Stimulated activated naive B cell treated with anti-CD40 and anti-IgM and Interleukin-4, amounts not matched to agents 10 μg/mL and 1 μg/mL and 100 μg/mL, for 72 hours (primary cell): ENCODE measurements at regions not wholly inside any gene's neighbourhood (a gene's known extent, or its start where the extent isn't known, plus 50 kb on each side); places are given as distances from the start of the nearest gene placed in this dataset.

Source experiments
- ATAC-seq, 2 donors: fragments of 150-1000 bp; cut with Tn5 transposase; replicated peaks; 2 replicates each; pipeline ENCODE4 v1.10.0; 2021; ENCODE audit warnings: moderate library complexity in 1 of 2
- DNase-seq: peaks from one replicate; pipeline ENCODE4 v3.0.0; 2021
- H3K27ac Mint-ChIP-seq: one replicate; pipeline ENCODE4 v1.8.0; 2022; ENCODE audit warnings: mild to moderate bottlenecking, mixed read lengths
- H3K27me3 Mint-ChIP-seq, 2 donors: one replicate each; pipeline ENCODE4 v1.8.0; 2022; ENCODE audit warnings: mixed read lengths in 2 of 2
- H3K36me3 Mint-ChIP-seq, 2 donors: one replicate each; pipeline ENCODE4 v1.8.0; 2022; ENCODE audit warnings: mixed read lengths in 2 of 2, mild to moderate bottlenecking in 1 of 2
- H3K4me1 Mint-ChIP-seq, 2 donors: one replicate each; pipeline ENCODE4 v1.8.0; 2022; ENCODE audit warnings: mixed read lengths in 2 of 2, mild to moderate bottlenecking in 1 of 2
- H3K4me3 Mint-ChIP-seq, 2 donors: one replicate each; pipeline ENCODE4 v1.8.0; 2022; ENCODE audit warnings: mild to moderate bottlenecking in 2 of 2, mixed read lengths in 2 of 2, moderate library complexity in 1 of 2
- H3K9me3 Mint-ChIP-seq, 2 donors: one replicate each; pipeline ENCODE4 v1.8.0; 2022; ENCODE audit warnings: mixed read lengths in 2 of 2, mild to moderate bottlenecking in 1 of 2

DNA sequence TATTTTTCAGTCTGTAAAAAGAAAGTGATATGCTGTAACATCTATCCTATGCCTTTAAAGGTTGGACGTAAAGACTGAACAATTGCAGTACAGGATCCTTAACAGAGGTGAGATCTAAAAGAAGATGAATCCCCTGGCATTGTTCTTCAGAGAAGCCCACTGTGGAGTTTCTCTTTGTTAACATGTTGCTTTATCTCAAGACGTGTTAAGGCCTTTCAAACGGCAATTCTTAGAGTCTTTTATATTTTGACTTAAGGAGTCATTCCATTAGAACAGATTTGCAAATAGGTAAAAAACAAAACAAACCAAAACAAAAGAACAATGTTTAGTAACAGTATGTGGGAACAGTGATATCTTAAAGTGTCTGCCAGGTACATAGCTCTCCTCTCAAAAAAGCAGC, 225.1 kb upstream of the ZP4 start:
- DNase-seq (no peak), ATAC-seq (no peak)
- H3K36me3 Mint-ChIP-seq, result no peaks in the 10 kb centered on the region
- H3K27ac Mint-ChIP-seq, result no peak overlapping the region
- H3K4me3 Mint-ChIP-seq, result no peak overlapping the region
- no peaks in the 10 kb centered on the region for H3K27me3 Mint-ChIP-seq
- H3K9me3 Mint-ChIP-seq, result peaks cover 0 to 4% of the 10 kb centered on the region in 2 donors
- no peaks in the 10 kb centered on the region for H3K4me1 Mint-ChIP-seq

DNA sequence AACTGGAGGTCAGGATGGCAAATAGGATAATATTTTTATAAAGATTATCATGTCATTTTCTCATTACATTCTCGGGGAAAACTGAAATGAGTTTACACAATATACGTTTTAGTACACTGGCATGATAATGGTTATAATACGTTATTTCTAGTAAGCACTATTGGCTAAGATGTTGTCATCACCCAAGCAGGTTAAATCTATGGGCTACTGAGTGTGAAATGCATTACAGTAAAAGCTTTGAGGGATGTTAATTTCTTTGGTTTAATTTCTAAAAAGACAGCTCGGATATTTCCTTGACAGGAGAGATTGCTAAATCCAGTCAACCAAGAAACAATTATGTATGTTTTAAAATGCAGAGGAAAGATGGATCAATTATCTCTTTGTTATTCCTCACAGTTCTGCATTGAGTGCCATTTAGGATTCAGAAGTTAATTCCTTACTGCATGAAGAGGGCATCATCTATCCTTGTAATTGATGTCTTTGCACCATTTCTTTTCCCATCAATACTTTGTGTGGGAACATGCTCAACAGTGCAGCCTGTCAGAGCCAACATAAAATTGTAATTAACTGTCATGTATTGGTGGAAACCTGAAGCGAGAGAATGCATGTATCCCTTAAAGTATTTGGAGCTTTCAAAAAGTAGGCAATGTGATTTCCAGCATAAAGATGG, 222.4 kb upstream of the ZP4 start:
- ATAC-seq, result no peak
- no peaks in the 10 kb centered on the region for H3K27me3 Mint-ChIP-seq
- no peak overlapping the region for H3K4me3 Mint-ChIP-seq
- H3K9me3 Mint-ChIP-seq, result peaks cover 0 to 7% of the 10 kb centered on the region in 2 donors
- H3K36me3 Mint-ChIP-seq, result no peaks in the 10 kb centered on the region
- H3K4me1 Mint-ChIP-seq, result no peaks in the 10 kb centered on the region
- no peak for DNase-seq
- H3K27ac Mint-ChIP-seq, result no peak overlapping the region

DNA sequence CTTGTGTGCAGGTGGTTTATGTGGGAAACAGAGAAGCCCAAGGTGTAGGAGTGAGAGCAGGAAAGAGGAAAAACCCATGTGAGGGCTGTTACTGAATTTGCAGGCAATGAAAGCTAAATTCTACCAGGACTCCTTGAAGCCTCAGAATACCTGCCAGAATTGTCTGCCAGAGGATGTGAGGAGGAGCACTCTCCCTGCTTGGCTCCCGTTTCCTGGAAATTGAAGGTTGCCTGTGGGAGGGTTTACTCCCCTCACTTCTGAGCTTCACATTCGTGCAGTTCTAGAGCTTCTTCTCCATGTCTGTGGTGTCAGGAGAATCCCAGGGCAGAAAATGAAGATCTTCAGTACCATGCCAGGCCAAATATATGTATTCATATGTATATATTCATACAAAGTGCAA, 220.8 kb upstream of the ZP4 start:
- ATAC-seq (no peak), DNase-seq (no peak)
- Mint-ChIP-seq H3K9me3 (peaks cover 0 to 5% of the 10 kb centered on the region in 2 donors), H3K36me3 (no peaks in the 10 kb centered on the region), H3K4me1 (no peaks in the 10 kb centered on the region), H3K27me3 (no peaks in the 10 kb centered on the region), H3K4me3 (no peak overlapping the region), H3K27ac (no peak overlapping the region)

DNA sequence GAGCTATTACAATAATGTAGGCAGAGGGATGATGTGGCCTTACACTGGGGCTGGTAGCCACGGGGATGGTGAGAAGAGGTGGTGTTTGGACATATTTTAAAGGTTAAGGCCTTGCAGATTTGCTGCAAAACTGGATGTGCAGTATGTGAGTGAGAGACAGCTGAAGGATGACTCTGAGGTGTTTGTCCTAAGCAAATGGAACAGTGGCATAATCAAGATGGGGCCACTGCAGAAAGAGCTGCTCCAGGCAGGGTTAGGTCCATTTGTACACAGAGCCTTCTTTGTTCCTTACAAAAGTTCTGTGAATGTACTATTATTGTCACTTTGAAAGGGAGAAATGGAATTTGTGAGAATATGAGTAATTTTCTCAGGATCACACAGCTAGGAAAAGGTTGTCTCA, 220.4 kb upstream of the ZP4 start:
- Mint-ChIP-seq H3K9me3 (peaks cover 0 to 5% of the 10 kb centered on the region in 2 donors), H3K36me3 (no peaks in the 10 kb centered on the region), H3K27me3 (no peaks in the 10 kb centered on the region), H3K27ac (no peak overlapping the region), H3K4me1 (no peaks in the 10 kb centered on the region), H3K4me3 (no peak overlapping the region)
- DNase-seq, result no peak
- ATAC-seq, result no peak

DNA sequence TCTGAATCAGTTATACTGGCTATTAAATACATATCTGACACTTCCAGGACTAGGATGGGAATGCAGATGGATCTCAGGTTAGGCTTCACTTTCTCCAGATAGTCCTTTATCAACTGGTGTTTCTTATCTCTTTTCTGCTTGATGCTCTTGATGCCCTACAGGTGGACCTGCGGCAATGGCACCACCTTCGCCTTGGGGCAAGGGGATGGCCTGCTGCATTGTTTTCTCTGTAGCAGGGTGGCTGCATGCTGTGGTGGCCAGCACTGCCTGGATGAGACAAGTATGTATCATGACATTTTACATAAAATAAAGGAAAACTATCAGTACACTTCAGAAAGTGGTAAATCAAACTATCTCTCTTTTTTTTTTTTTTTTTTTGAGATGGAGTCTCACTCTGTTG, 217.7 kb upstream of the ZP4 start:
- Mint-ChIP-seq H3K4me1 (no peaks in the 10 kb centered on the region), H3K4me3 (no peak overlapping the region), H3K36me3 (no peaks in the 10 kb centered on the region), H3K27ac (no peak overlapping the region), H3K9me3 (peaks cover 0 to 4% of the 10 kb centered on the region in 2 donors), H3K27me3 (no peaks in the 10 kb centered on the region)
- DNase-seq (no peak), ATAC-seq (no peak)

DNA sequence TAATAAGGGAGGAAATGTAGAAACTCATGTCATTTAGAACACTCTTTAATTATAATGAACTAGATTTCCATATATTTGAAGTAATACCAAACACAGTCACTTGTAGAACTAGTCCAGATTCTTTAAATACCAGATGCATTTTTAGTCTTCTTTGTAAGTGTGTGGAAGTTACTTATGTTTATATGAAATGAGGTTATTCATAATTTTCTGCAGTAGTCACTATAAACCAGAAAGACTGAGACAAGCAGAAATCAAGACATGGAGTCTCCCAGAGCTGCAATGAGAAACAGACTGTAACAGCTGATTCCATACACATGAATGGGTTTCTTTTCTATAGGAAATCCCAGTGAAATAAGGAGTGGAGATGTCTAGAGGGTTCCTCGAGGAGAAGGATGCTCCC, 216.6 kb upstream of the ZP4 start:
- Mint-ChIP-seq H3K27me3 (no peaks in the 10 kb centered on the region), H3K4me1 (no peaks in the 10 kb centered on the region), H3K4me3 (no peak overlapping the region), H3K9me3 (peaks cover 0 to 4% of the 10 kb centered on the region in 2 donors), H3K36me3 (no peaks in the 10 kb centered on the region), H3K27ac (no peak overlapping the region)
- DNase-seq (no peak), ATAC-seq (no peak)

DNA sequence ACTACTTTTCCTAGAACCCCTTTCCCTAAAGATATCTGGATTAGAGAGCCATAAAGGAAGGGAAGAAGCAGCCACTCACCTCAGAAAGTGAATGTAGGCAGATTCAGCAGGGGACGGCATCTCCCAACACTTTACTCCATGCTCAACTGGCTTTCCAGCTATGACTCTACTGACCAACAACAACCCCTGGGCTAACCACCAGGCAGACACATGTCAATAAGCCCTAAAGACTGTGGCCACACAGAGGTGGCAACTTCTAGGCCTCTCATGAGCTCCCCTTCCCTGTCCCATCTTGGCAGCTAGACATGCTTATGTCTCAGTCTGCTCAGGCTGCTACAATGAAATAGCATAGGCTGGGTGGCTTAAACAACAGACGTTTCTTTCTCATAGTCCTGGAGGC, 214.0 kb upstream of the ZP4 start:
- H3K9me3 Mint-ChIP-seq, result peaks cover 0 to 1% of the 10 kb centered on the region in 2 donors
- H3K4me1 Mint-ChIP-seq, result no peaks in the 10 kb centered on the region
- no peaks in the 10 kb centered on the region for H3K27me3 Mint-ChIP-seq
- no peaks in the 10 kb centered on the region for H3K36me3 Mint-ChIP-seq
- ATAC-seq, result no peak
- H3K27ac Mint-ChIP-seq, result no peak overlapping the region
- no peak for DNase-seq
- H3K4me3 Mint-ChIP-seq, result no peak overlapping the region

DNA sequence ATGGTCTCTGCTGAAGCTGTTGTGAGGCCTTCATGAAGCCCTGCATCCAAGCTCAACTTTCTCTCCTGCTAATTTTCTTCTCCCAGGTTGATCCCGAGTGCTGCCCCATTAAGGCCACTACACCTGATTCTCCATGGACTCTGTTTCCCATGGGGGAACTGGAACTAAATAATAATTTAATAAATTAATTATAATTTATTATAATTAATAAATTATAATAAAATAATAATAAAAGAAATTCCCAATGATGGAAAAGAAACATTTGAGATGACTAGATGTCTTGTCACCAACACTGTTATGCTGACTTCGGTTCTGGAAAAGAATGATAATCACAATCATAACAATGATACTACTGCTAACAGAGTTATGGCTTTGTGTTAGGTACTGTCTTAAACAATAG, 211.2 kb upstream of the ZP4 start:
- peaks cover 0 to 1% of the 10 kb centered on the region in 2 donors for H3K9me3 Mint-ChIP-seq
- no peaks in the 10 kb centered on the region for H3K27me3 Mint-ChIP-seq
- ATAC-seq, result no peak
- no peak overlapping the region for H3K4me3 Mint-ChIP-seq
- no peak for DNase-seq
- no peaks in the 10 kb centered on the region for H3K4me1 Mint-ChIP-seq
- H3K36me3 Mint-ChIP-seq, result no peaks in the 10 kb centered on the region
- H3K27ac Mint-ChIP-seq, result no peak overlapping the region

DNA sequence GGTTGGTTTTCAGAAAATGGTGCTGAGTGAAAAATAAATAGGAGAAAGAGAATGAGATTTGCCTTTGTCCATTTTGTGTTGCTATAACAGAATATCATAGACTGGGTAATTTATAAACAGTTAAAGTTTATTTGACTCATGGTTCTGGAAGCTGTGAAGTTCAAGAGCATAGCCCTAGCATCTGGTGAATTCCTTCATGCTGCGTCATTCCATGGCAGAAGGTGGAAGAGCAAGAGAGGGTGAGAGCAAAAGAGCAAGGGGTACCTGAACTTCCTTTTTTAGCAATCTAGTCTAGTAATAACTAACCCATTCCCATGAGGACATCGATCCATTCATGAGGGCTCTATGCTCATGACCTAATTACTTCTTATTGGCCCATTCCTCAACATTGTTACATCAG, 209.1 kb upstream of the ZP4 start:
- ATAC-seq, result no peak
- no peaks in the 10 kb centered on the region for H3K27me3 Mint-ChIP-seq
- no peaks in the 10 kb centered on the region for H3K36me3 Mint-ChIP-seq

DNA sequence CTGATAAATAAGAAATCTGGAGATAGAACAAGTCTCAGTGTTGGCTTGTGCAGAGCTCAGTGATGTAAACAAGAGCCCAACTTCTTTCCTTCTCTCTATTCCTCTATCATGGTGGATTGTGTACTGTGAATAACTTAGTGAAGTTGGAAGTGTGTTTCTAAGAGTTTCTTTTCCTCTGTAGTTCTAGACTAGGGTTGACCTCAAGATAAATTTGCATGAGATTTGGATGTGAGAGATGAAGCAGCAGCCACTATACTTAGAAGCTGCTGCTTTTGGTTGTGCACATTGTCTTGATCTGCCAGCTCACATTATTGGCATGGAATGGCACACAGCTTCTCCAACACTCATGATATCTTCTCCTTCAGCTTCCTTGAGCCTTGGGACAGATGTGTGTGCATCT, 198.9 kb upstream of the ZP4 start:
- Mint-ChIP-seq H3K27me3 (no peaks in the 10 kb centered on the region), H3K4me3 (no peak overlapping the region), H3K27ac (no peak overlapping the region), H3K9me3 (peaks cover 4 to 5% of the 10 kb centered on the region in 2 donors), H3K36me3 (no peaks in the 10 kb centered on the region), H3K4me1 (no peaks in the 10 kb centered on the region)
- ATAC-seq, result no peak
- no peak for DNase-seq

More for the DNA sequence above, 209.1 kb upstream of the ZP4 start:
- Mint-ChIP-seq H3K27ac (no peak overlapping the region), H3K4me1 (no peaks in the 10 kb centered on the region), H3K9me3 (peaks cover 0 to 1% of the 10 kb centered on the region in 2 donors), H3K4me3 (no peak overlapping the region)
- no peak for DNase-seq

DNA sequence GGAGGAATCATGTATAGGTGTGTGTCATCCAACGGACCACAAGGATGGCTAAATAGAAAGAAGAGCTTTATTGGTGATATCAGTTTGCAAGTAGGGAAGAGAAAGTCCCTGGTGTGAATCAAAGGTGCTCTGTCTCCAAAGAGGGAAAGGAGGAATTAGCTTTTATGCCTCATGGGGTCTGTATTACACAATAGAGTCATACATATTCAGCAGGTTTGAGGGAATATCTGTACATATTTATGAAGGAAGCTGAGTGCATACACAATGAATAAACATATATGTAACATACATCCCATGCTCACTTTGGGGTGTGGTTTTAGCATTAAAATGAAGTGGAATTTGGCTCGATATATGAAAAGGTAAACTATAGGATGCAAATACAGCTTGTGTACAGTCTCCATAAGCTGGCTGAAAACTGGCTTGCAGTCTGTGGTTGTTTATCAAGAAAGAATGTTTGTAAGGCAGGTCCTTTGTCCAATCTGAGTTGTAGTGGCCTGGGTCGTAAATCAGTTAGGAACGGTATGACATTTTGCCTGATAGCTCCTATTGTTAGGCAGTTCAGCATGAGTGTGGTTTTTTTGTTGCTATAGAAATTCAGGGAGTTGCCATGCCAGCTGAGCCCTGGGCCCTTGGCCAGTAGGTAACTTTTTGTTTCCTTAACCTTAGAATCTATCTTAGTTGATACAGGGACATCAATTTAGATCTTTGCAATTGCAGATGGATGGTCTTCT, 198.0 kb upstream of the ZP4 start:
- Mint-ChIP-seq H3K4me3 (no peak overlapping the region), H3K36me3 (no peaks in the 10 kb centered on the region), H3K4me1 (no peaks in the 10 kb centered on the region), H3K9me3 (peaks cover 4 to 5% of the 10 kb centered on the region in 2 donors), H3K27me3 (no peaks in the 10 kb centered on the region), H3K27ac (no peak overlapping the region)
- DNase-seq (no peak), ATAC-seq (no peak)

DNA sequence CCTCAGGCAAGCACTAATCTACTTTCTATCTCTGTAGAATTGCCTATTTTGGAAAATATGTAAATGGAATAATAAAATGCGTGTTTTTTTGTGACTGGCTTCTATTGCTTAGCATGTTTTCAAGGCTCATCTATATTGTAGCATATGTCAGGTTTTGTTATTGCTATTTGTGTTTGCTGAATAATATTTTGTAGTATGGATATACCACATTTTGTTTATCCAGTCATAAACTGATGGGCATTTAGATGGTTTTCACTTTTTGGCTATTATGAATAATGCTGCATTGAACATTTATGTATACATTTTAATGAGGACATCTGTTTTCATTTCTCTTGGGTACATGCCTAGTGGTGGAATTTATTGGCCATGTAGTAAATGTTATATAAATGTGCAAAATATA, 183.3 kb upstream of the ZP4 start:
- peaks cover 6 to 16% of the 10 kb centered on the region in 2 donors for H3K9me3 Mint-ChIP-seq
- H3K36me3 Mint-ChIP-seq, result no peaks in the 10 kb centered on the region
- no peaks in the 10 kb centered on the region for H3K4me1 Mint-ChIP-seq
- H3K27me3 Mint-ChIP-seq, result no peaks in the 10 kb centered on the region
- no peak for ATAC-seq
- no peak overlapping the region for H3K27ac Mint-ChIP-seq
- no peak for DNase-seq
- H3K4me3 Mint-ChIP-seq, result no peak overlapping the region

DNA sequence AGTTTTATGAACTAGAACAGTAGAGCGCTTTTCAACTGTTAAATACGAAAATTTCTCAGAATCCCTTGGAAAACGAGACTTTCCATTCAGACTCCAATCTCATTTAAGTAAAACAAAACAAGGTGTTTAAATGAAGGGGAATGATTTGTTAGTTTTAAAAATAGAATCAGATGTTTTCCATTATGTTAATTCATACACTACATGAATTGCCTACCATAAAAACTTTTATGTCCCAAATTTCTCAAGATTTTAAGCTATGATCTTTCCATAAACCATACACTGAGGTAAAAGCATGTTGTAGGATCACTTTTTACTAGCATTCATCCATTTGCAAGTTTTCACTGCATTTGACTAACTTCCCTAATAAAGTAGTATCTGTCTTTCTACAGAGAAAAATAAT, 180.3 kb upstream of the ZP4 start:
- Mint-ChIP-seq H3K36me3 (no peaks in the 10 kb centered on the region), H3K4me1 (no peaks in the 10 kb centered on the region), H3K4me3 (no peak overlapping the region), H3K9me3 (peaks cover 3 to 10% of the 10 kb centered on the region in 2 donors), H3K27ac (no peak overlapping the region), H3K27me3 (no peaks in the 10 kb centered on the region)
- ATAC-seq, result no peak
- no peak for DNase-seq

DNA sequence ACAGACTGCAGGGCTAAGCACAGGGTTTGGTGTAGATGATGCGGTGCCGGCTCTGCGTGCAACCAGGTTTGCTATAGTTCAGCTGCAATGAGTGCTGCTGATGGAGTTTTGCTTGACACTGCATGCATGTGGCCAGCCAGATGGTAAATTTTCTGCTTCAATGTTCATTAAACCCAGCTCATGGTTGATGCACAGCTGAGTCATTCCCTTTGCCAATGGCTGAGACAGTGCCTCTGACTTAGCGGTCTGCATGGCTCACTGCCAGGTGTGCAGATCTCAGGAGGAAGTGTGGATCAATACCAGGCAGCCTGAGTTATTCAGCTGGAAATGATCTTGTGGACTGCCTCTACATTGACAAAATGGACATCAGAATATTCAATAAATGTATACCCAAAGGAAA, 172.7 kb upstream of the ZP4 start:
- Mint-ChIP-seq H3K9me3 (peaks cover 0 to 3% of the 10 kb centered on the region in 2 donors), H3K36me3 (no peaks in the 10 kb centered on the region), H3K27me3 (no peaks in the 10 kb centered on the region), H3K4me3 (no peak overlapping the region), H3K27ac (no peak overlapping the region), H3K4me1 (peaks cover 0 to 4% of the 10 kb centered on the region in 2 donors)
- DNase-seq (no peak), ATAC-seq (peak in 1 of 2 donors; percentile 33)

DNA sequence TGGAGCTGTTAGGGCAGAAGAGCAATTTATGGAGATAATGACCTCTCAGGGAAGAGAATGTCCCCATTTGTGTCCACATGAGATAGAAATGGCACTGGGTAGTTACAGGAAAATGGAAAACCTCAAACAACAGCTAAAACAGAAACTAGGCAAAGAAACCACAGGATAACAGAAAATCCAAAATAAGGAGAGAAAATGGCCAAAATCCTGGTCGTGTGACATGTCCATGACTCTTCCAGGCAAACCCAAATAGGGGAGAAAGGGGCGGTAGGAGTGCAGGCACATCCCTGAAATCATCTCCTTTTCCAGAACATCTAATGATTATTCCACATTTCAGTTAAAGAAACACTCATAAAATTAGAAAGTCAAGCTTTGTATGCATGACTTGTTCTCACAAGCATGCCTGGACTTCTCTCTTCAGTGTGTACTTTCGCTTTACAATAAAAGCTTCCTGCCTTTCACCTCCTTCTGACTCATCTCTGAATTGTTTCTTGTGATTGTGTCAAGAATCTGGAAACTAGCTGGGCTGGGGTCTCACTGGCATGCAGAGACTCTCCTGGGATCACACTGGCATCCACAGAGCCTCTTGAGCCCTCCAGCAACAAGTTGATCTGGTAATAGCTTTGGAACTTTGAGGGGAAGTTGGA, 171.4 kb upstream of the ZP4 start:
- H3K4me1 Mint-ChIP-seq, result peaks cover 0 to 4% of the 10 kb centered on the region in 2 donors
- H3K27ac Mint-ChIP-seq, result no peak overlapping the region
- no peak overlapping the region for H3K4me3 Mint-ChIP-seq
- DNase-seq, result no peak
- no peaks in the 10 kb centered on the region for H3K27me3 Mint-ChIP-seq
- ATAC-seq, result no peak
- H3K36me3 Mint-ChIP-seq, result no peaks in the 10 kb centered on the region
- H3K9me3 Mint-ChIP-seq, result peaks cover 5 to 6% of the 10 kb centered on the region in 2 donors
